Spleen (tissue), 11 donors: ENCODE measurements at regions not wholly inside any gene's neighbourhood (a gene's known extent, or its start where the extent isn't known, plus 50 kb on each side); places are given as distances from the start of the nearest gene placed in this dataset.

Experiments
- DNase-seq: peaks from one replicate; pipeline ENCODE4 v3.0.0-alpha.2; 2020
- H3K27ac ChIP-seq, 8 donors: fragments of 200-600 bp; sonication (generic) in 7 of 8; 1 replicate in 4 of 8; 2 replicates in 4 of 8; pipeline versions ENCODE4 v1.5.0 to v1.8.0; 2016 to 2021; ENCODE audit warnings: inconsistent platforms in 4 of 8, mild to moderate bottlenecking in 4 of 8, moderate library complexity in 1 of 8
- H3K27me3 ChIP-seq, 7 donors: fragments of 200-600 bp; sonication (generic) in 6 of 7; replicated peaks in 1 of 7; 1 replicate in 4 of 7; 2 replicates in 3 of 7; pipeline versions ENCODE4 v1.5.0 to v1.8.0; 2016 to 2021; ENCODE audit warnings: inconsistent platforms in 3 of 7, mild to moderate bottlenecking in 1 of 7
- H3K36me3 ChIP-seq, 6 donors: fragments of 200-600 bp; sonication (generic) in 5 of 6; 1 replicate in 4 of 6; 2 replicates in 2 of 6; pipeline versions ENCODE4 v1.5.0 to v1.8.0; 2016 to 2021; ENCODE audit warnings: inconsistent platforms in 2 of 6
- H3K4me1 ChIP-seq, 6 donors: fragments of 200-600 bp; sonication (generic) in 5 of 6; 1 replicate in 3 of 6; 2 replicates in 3 of 6; pipeline versions ENCODE4 v1.5.0 to v1.8.0; 2016 to 2021; ENCODE audit warnings: inconsistent platforms in 3 of 6
- H3K4me3 ChIP-seq, 8 donors: fragments of 200-600 bp; sonication (generic) in 7 of 8; 1 replicate in 4 of 8; 2 replicates in 4 of 8; pipeline versions ENCODE4 v1.5.0 to v1.8.0; 2016 to 2021; ENCODE audit warnings: inconsistent platforms in 4 of 8, mild to moderate bottlenecking in 4 of 8, moderate library complexity in 2 of 8
- H3K9me3 ChIP-seq, 8 donors: fragments of 200-600 bp; sonication (generic) in 7 of 8; 1 replicate in 4 of 8; 2 replicates in 4 of 8; pipeline versions ENCODE4 v1.5.0 to v1.8.0; 2016 to 2021; ENCODE audit warnings: inconsistent platforms in 4 of 8
- POLR2A ChIP-seq, 3 donors: fragments of 450-650 bp; IDR thresholded peaks; one replicate each; pipeline ENCODE4 v1.5.1; 2017; ENCODE audit warnings: antibody characterized with exemption in 3 of 3, mild to moderate bottlenecking in 1 of 3
- POLR2AphosphoS5 ChIP-seq, 3 donors: sonication (generic); formaldehyde crosslinking; IDR thresholded peaks; one replicate each; pipeline ENCODE4 v1.5.1; 2017; ENCODE audit warnings: antibody characterized with exemption in 3 of 3
- WGBS, 5 donors: extraction: QIAGEN DNeasy Blood & Tissue Kit in 3 of 5; methylation state at CpG; one replicate each; pipeline versions ENCODE4 v1.1.5 to v1.1.7; 2013 to 2018; 5-methylcytosine and 5-hydroxymethylcytosine counted together
- intact Hi-C: fragments of 100-400 bp; cut with DNase I; formaldehyde crosslinking; loops from one replicate; pipeline ENCODE4 v1.15.0; 2023; ENCODE audit warnings: low total_unique reads
- TF ChIP-seq, protein P1 (sequence below), 11 experiments: fragments of 200-600 bp in 7 of 11; fragments of 450-650 bp in 4 of 11; sonication (generic) in 4 of 11; IDR thresholded peaks in 8 of 11; conservative IDR thresholded peaks in 3 of 11; 1 replicate in 7 of 11; 2 replicates in 4 of 11; pipeline versions ENCODE4 v1.4.0 to v1.8.0; 2016 to 2021; ENCODE audit warnings: antibody characterized with exemption in 11 of 11, inconsistent platforms in 4 of 11, mild to moderate bottlenecking in 1 of 11
- donor health status: healthy with polysubstance abuse.
- donor health status: DM: no; HTN: no; CAD: no; lungs with moderate emphysema.
- donor health status: DM: no; HTN: no; CAD: no.
- donor health status: Bipolar disorder and iron deficiency.
- donor health status: healthy.
- donor health status: DM: no; HTN: no; CAD: no.
- donor health status: DM: yes; HTN: yes; CAD: no.

- intact Hi-C loops, result no loop called here
- Histone ChIP-seq H3K9me3 (peaks cover 0 to 10% (median 6%) of the 10 kb centered on the region in 8 donors), H3K4me1 (no peaks in the 10 kb centered on the region), H3K4me3 (no peak overlapping the region), H3K27ac (no peak overlapping the region), H3K36me3 (no peaks in the 10 kb centered on the region), H3K27me3 (no peaks in the 10 kb centered on the region)
- DNase-seq, result no peak
- WGBS, 5 donors, result 52 to 73% (median 62%) methylated on average over 3 of the region's 3 CpGs
- TF ChIP-seq, protein P1, sequence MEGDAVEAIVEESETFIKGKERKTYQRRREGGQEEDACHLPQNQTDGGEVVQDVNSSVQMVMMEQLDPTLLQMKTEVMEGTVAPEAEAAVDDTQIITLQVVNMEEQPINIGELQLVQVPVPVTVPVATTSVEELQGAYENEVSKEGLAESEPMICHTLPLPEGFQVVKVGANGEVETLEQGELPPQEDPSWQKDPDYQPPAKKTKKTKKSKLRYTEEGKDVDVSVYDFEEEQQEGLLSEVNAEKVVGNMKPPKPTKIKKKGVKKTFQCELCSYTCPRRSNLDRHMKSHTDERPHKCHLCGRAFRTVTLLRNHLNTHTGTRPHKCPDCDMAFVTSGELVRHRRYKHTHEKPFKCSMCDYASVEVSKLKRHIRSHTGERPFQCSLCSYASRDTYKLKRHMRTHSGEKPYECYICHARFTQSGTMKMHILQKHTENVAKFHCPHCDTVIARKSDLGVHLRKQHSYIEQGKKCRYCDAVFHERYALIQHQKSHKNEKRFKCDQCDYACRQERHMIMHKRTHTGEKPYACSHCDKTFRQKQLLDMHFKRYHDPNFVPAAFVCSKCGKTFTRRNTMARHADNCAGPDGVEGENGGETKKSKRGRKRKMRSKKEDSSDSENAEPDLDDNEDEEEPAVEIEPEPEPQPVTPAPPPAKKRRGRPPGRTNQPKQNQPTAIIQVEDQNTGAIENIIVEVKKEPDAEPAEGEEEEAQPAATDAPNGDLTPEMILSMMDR (IDR thresholded peaks at IDR 0.05 in 8 of 11, conservative IDR thresholded peaks at IDR 0.05 in 3 of 11), result no peak
- TF ChIP-seq POLR2A (IDR thresholded peaks at IDR 0.05) (no peak), POLR2AphosphoS5 (IDR thresholded peaks at IDR 0.05) (no peak)
Measured at GRCh38 chr16:9518051-9518450, 426.6 kb downstream of the HAPSTR1 start.

- Histone ChIP-seq H3K36me3 (no peaks in the 10 kb centered on the region), H3K9me3 (peaks cover 0 to 5% (median under 1%) of the 10 kb centered on the region in 8 donors), H3K4me1 (no peaks in the 10 kb centered on the region), H3K27ac (no peak overlapping the region), H3K4me3 (no peak overlapping the region), H3K27me3 (no peaks in the 10 kb centered on the region)
- TF ChIP-seq, protein P1 (IDR thresholded peaks at IDR 0.05 in 8 of 11, conservative IDR thresholded peaks at IDR 0.05 in 3 of 11), result no peak
- no peak for TF ChIP-seq POLR2A (IDR thresholded peaks at IDR 0.05)
- TF ChIP-seq POLR2AphosphoS5 (IDR thresholded peaks at IDR 0.05), result no peak
- intact Hi-C loops, result no loop called here
- DNase-seq, result no peak
- 96 to 98% (median 98%) methylated on average over 2 of the region's 2 CpGs for WGBS, 5 donors
Measured at GRCh38 chr16:9518581-9518980, 427.1 kb downstream of the HAPSTR1 start.

DNA sequence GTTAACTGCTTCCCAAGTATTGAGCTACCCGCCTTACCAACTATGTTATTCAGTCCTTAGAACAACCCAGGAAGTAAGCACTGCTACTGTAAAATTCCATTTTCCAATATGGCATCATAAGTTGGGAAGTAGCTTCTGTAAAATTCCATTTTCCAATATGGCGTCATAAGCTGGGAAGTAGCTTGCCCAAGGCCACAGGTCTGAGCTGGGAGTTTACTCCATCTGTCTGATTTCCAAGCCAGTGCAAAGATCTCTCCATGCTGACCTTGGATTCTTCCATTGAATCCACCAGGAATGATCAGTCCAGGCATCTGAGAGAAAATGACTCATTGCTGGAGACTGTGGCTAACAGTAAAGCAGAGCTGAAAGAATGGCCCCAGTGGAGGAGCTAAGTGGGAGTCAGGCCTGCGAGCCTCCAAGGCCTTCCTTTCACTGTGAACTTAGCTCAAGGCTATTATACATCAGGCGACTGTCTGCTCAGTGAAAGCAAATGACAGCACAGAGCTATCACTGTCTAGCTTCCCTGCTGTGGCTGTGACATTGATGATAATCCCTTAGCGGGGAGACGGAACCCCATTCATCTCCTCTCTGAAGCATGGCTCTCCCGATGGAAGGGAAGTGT, 430.4 kb downstream of the HAPSTR1 start:
- WGBS, 5 donors, result 60 to 72% (median 64%) methylated on average over 7 of the region's 7 CpGs
- no peak for DNase-seq
- Histone ChIP-seq H3K4me3 (no peak overlapping the region), H3K4me1 (no peaks in the 10 kb centered on the region), H3K27me3 (no peaks in the 10 kb centered on the region), H3K9me3 (peaks cover 0 to 4% (median 0%) of the 10 kb centered on the region in 8 donors), H3K36me3 (no peaks in the 10 kb centered on the region), H3K27ac (no peak overlapping the region)
- no peak for TF ChIP-seq POLR2A (IDR thresholded peaks at IDR 0.05)
- TF ChIP-seq, protein P1 (IDR thresholded peaks at IDR 0.05 in 8 of 11, conservative IDR thresholded peaks at IDR 0.05 in 3 of 11), result no peak
- no peak for TF ChIP-seq POLR2AphosphoS5 (IDR thresholded peaks at IDR 0.05)
- intact Hi-C loops, result no loop called here

GRCh38 chr16:9522614-9523013, 431.2 kb downstream of the HAPSTR1 start:
- Histone ChIP-seq H3K27ac (no peak overlapping the region), H3K9me3 (peaks cover 0 to 4% (median 0%) of the 10 kb centered on the region in 8 donors), H3K36me3 (no peaks in the 10 kb centered on the region), H3K27me3 (no peaks in the 10 kb centered on the region), H3K4me3 (no peak overlapping the region), H3K4me1 (no peaks in the 10 kb centered on the region)
- WGBS, 5 donors, result 50 to 75% (median 64%) methylated on average over 5 of the region's 5 CpGs
- DNase-seq, result no peak
- intact Hi-C loops, result no loop called here
- TF ChIP-seq POLR2A (IDR thresholded peaks at IDR 0.05), result no peak
- TF ChIP-seq POLR2AphosphoS5 (IDR thresholded peaks at IDR 0.05), result no peak
